DMS 273 (cell line): ENCODE measurements at regions not wholly inside any gene's neighbourhood (a gene's known extent, or its start where the extent isn't known, plus 50 kb on each side); places are given as distances from the start of the nearest gene placed in this dataset.

Experiments used
- DNase-seq: peaks from one replicate; lab custom pipeline; 2025; ENCODE audit not compliant: unreplicated experiment; lab: John Stamatoyannopoulos, UW

GRCh38 chr16:6453742-6454141 is 878.9 kb upstream of the RBFOX1 start:
- no peak for DNase-seq

GRCh38 chr16:6447021-6447790 is 885.4 kb upstream of the RBFOX1 start:
- no peak for DNase-seq

- DNase-seq, result no peak
Observed at GRCh38 chr16:6446370-6446769, 886.3 kb upstream of the RBFOX1 start.

GRCh38 chr16:6439129-6439528 is 893.5 kb upstream of the RBFOX1 start:
- no peak for DNase-seq

- no peak for DNase-seq
Observed at GRCh38 chr16:6428861-6429260, 903.8 kb upstream of the RBFOX1 start.

GRCh38 chr16:6427621-6428020 is 905.0 kb upstream of the RBFOX1 start:
- no peak for DNase-seq

- no peak for DNase-seq
Observed at GRCh38 chr16:6407596-6407995, 925.0 kb upstream of the RBFOX1 start.

GRCh38 chr16:6406028-6406427 is 926.6 kb upstream of the RBFOX1 start:
- no peak for DNase-seq

- DNase-seq, result no peak
Observed at GRCh38 chr16:6382924-6383459, 949.7 kb upstream of the RBFOX1 start.

GRCh38 chr16:6381896-6382295 is 950.7 kb upstream of the RBFOX1 start:
- no peak for DNase-seq

GRCh38 chr16:6377956-6378355 is 954.7 kb upstream of the RBFOX1 start:
- DNase-seq, result peak; percentile 31

GRCh38 chr16:6375465-6376075 is 957.1 kb upstream of the RBFOX1 start:
- peak; percentile 11 for DNase-seq

GRCh38 chr16:6374821-6375220 is 957.8 kb upstream of the RBFOX1 start:
- no peak for DNase-seq

GRCh38 chr16:6364846-6365245 is 967.8 kb upstream of the RBFOX1 start:
- DNase-seq, result no peak

- no peak for DNase-seq
Observed at GRCh38 chr16:6363896-6364607, 968.6 kb upstream of the RBFOX1 start.

GRCh38 chr16:6363396-6363795 is 969.2 kb upstream of the RBFOX1 start:
- no peak for DNase-seq

GRCh38 chr16:6362321-6362720 is 970.3 kb upstream of the RBFOX1 start:
- DNase-seq, result no peak

GRCh38 chr16:6360641-6361040 is 972.0 kb upstream of the RBFOX1 start:
- no peak for DNase-seq

GRCh38 chr16:6356911-6357310 is 975.7 kb upstream of the RBFOX1 start:
- DNase-seq, result no peak

- DNase-seq, result no peak
Observed at GRCh38 chr16:6349725-6350124, 982.9 kb upstream of the RBFOX1 start.

- DNase-seq, result no peak
Observed at GRCh38 chr16:6345090-6345489, 987.6 kb upstream of the RBFOX1 start.

- DNase-seq, result no peak
Observed at GRCh38 chr16:6343157-6343556, 989.5 kb upstream of the RBFOX1 start.
